GM21619 (cell line): ENCODE measurements at regions not wholly inside any gene's neighbourhood (a gene's known extent, or its start where the extent isn't known, plus 50 kb on each side); places are given as distances from the start of the nearest gene placed in this dataset.
A peak's percentile ranks its signal among the peaks of the same experiment; 100 is the strongest.

Experiments
- ATAC-seq: cut with Tn5 transposase; IDR thresholded peaks from one replicate; pipeline ENCODE4 v1.9.1; 2021; ENCODE audit not compliant: unreplicated experiment

DNA sequence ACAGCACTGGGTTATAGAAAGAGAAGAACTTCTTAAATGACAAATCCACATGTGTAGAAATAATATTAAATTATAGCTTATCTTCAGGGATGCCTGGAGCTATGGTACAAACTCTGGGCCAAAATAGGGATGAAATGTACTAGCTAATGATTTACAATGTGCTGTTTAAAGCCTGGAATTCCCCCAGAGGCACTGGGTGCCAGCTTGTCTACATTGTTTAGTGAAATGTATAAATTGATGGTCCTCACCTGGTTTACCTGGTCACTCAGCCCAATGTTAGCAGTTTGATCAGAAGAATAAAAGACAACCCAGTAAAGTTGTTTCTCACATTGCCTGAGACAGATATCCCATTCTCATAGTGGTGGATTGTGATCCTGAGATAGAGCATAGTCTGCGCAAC, 597.2 kb downstream of the DIAPH3 start:
- no peak for ATAC-seq

DNA sequence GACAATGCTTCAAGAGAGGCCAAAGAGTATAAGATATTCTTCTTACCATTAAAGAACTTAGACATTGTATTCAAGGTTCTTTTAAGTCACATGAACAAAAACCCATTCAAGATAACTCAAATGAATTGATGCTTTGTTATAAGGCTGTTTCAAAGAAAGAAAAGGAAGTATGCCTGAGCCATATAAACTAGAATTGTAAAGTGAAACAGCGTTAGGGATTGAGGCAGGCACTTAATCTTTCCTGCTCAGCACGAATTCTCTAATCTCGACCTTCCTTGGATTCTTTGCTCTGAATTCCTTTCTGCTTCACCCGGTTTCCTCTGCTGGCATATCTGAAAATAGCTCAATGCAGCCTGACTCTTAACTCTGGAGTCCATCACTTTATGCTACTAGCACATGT, 595.4 kb downstream of the DIAPH3 start:
- no peak for ATAC-seq

DNA sequence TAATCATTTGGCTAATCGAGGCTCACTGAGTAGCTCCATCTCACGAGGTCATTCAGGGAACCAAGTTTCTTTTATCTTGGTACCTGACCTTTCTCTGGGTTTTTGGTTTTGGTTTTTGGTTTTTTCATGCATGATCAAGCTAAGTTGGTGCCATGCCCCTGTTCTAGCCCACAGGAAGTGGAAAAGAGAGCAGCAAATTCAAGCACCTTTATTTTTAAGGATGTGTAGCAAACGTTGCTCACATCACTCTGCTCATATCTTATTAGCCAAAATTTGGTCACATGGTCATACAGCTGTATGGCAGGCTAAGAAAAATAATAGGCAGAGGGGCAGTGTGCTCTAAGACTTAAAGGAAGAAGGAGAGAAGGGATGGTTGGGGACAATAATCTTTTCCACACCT, 593.5 kb downstream of the DIAPH3 start:
- ATAC-seq: no peak

DNA sequence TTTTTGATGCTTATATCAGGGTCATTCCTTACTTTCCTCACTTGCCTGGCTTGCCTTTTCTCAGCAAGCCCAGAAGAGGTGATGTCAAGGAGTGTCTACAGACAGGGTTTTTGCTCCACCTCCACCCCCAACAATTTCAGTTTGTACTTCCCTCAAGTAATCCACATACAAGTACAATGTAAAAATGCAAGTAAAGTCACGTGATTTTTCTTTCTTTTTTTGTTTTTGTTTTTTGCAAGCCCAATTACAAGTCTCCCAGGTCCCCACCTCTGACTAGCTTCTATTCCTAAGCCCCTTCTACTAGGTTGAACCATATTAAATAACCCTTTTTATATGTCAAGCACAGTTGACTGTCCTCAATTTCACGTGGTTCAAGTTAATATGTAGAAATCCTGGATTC, 579.6 kb downstream of the DIAPH3 start:
- no peak for ATAC-seq

DNA sequence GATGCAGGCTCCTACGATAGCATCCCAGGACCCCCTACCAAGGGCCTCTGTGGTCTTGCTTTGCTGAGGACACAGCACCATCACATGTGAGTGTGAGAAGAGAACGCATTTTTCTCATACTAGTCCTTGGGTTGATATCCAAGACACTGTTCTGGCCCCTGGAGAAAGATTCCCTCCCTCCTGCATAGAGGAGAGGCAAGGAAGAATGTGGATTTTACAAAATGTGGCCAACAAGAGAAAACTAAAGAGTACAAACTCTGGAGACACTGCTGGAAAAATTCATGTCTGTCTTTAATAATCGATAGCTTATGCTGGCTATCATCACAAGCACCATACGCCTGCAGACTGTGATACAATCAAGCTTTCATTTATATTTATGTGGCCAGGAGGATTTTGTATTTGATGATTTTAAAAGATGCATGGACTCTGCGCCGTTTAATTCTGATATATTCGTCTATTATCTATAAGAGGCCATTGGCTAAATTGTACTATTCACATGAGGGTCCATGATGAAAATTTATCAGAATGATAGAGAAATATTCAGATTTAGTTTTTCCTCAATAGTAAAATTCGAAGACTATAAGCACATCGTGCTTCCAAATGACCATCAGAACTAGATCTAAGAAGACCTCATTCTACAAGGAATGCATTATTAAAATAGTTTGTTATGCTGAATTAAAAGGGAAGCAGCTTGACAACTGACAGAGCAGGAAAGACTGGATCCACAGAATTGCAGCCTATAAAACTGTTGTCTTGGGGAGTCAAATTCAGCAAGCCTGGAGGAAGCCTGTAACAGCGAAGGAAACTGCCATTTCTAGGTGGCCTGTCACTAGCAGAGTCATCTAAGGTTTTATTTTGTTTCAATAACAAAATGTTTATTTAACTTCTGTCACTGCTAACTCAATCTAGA, 578.7 kb downstream of the DIAPH3 start:
- no peak for ATAC-seq

DNA sequence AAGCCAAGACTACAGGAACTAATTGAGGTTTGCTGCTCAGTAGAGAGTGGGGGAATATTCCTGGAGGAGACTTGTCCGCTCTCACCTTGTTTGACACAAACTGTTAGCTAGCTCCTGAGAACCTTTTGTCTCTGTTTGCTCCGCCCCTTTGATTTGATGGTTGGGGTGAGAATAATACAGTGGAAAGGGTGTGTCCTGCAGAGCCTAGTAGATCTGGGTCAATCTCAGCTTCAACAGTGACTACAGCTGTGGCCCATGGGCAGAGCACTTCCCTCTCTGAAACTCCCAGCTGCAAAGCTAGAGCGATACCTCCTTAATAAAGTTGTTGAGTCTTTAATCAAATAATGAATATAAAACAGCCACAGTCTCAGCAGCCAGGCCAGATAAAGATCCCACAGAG, 576.7 kb downstream of the DIAPH3 start:
- ATAC-seq: no peak

DNA sequence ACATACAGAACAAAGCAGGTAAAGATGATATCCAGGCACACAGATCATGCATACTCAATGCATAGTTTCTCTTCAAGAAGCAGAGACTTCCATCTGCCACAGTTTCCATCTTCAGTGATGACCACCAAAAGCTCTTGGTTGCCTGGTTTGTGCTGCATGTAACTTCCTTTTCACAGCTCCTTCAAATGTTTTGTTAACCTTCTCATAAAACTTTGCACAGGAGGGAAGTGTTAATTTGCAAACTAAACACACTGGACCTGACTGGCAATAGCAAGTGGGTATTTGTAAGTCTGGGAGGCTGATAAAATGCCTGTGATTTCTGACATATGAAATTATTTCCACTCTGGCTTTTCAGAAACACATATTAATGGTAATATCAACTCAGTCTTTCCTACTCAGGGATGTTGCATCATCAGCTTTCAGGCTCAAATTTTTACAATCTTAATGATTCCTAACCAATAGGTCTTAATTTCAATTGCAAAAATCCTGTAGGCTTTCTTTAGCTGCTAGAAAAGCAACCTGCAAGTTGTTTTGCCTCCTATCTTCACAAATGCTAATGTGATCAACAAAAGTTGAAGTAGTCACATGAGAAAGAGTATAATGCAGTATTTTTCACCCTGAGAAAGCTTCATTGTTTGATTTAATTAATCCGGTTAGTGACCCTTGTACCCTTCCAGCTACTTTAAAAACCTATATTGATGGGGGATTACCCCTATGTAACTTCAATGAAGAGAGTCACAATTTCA, 575.6 kb downstream of the DIAPH3 start:
- ATAC-seq: no peak

DNA sequence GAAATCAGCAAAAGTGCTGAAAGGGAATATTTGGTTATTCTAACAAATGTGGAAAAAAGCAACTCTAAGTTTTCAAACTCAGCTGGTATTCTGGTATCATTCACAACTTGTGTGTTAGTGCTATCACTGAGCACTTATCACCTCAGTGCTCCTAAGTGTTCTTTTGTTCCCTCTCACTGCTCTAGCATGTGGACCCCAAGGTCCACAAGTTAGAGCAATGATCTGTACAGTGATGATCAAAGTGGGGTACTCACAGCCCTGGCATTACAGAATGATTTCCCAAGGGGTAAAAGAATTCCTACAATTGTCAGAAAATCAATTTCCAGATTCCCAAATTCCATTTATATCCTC, 575.0 kb downstream of the DIAPH3 start:
- ATAC-seq: no peak

DNA sequence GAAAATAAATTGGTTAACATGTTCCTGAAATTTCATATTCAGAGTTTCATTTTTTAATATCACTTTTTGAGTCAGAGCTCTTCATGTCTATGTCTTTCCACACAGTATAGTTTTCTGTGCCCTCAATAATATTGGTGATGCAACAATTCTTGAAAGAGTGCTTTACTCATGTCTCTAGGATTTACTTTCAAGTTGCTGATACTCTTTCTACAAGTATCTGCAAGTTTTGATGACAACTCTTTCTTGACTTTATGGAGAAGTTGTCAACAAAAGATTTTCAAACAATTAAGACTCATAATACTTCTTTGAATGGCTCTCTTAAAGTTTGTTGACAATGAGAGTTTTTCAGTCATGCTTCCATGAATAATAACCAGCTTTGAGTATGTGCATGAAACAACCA, 561.7 kb downstream of the DIAPH3 start:
- ATAC-seq: no peak

DNA sequence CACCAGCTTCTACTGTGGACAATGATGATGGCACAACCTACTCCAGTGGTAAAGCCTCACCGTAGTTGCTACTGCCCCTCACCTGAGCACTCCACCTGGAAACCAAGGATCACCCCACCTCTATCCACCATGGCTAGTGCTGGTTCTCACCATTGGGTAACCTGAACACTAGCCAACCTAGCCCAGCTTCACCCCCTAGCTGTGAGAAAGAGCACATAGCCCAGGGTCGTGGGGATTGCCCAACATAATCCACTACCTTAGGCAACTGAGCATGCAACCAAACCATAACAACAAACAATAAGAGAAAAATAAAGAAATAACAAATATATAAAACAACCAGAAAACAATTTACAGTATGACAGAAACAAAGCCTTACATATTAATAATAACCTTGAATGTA, 560.1 kb downstream of the DIAPH3 start:
- ATAC-seq: no peak

DNA sequence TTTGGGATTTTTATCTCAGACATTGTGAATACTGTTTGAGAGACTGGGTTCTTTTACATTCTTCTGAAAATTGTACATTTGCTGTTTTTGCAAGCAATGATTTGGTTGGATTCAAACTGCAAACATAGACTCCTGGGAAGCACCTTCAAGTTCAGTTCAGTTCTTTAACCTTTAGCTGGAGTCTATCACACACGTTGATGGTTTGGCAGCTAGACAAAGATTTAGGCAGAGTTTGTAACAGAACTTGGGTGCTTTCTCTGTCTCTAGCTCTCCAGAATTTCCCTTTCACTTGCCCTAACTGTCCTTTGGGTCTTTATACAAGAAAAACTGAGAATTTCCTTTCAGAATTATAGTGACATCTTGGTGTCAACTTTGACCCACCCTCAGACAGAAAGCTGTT, 556.6 kb downstream of the DIAPH3 start:
- peak; percentile 11 for ATAC-seq

DNA sequence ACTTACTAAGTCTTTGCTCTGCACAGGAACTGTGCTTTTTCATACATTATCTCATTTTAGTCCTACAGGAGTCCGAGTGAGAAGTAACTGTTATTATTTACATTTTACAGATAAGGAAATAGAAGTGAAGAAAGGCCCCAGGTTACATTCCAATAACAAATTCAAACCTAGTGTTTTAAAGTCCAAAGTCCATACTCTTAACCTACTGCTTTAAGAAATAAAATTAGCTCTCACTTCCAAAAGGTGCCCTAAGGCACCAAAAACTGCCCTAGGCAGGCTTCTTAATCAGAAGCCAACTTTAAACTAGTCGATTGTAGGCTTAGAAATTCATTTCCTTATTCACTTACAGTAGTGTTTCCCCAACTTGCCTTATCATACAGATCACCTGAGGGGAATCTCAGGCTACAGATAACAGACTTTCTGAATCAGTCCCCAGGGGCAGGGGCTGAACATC, 555.9 kb downstream of the DIAPH3 start:
- peak; percentile 69 for ATAC-seq

DNA sequence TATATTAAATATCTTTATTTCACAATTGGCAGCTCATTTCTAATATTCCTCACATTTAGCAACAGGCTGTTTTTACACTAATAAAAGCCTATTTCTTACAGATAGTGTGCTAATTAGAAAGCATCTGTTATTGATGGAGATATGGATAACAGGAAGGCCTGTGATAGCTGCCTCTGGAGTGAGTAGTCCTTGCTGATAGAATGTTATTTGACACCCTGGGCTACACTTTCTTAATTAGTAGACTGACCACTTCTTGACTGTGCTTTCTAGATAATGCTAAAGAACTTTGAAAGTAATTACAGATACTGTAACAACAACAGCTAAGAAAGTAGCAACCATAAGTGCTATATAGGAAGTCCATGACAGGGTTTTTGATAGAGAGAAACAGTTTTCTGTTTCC, 554.3 kb downstream of the DIAPH3 start:
- no peak for ATAC-seq
